HCT116 (cell line): ENCODE measurements at regions not wholly inside any gene's neighbourhood (a gene's known extent, or its start where the extent isn't known, plus 50 kb on each side); places are given as distances from the start of the nearest gene placed in this dataset.

Source experiments
- CTCF ChIP-seq, 3 experiments: fragments of 200-600 bp in 1 of 3; sonication (generic) in 1 of 3; IDR thresholded peaks in 2 of 3; conservative IDR thresholded peaks in 1 of 3; 2 replicates each; pipeline ENCODE4 v1.5.1; 2012 to 2017; ENCODE audit warnings: low read depth in 2 of 3, low read length in 2 of 3, antibody characterized with exemption in 1 of 3, borderline replicate concordance in 1 of 3, control low read depth in 1 of 3, mild to moderate bottlenecking in 1 of 3, mixed read lengths in 1 of 3, mixed run types in 1 of 3, moderate library complexity in 1 of 3; ENCODE audit not compliant: insufficient read depth in 1 of 3
- EGR1 ChIP-seq: IDR thresholded peaks from 2 replicates; pipeline ENCODE4 v1.6.1; 2012; ENCODE audit warnings: low read depth
- FOSL1 ChIP-seq: IDR thresholded peaks from 2 replicates; pipeline ENCODE4 v1.6.1; 2012; ENCODE audit warnings: low read depth

- TF ChIP-seq EGR1 = no peak
- TF ChIP-seq CTCF (IDR thresholded peaks at IDR 0.05 in 2 of 3, conservative IDR thresholded peaks at IDR 0.05 in 1 of 3; ENCODE audit: borderline replicate concordance in 1 of 3, insufficient read depth in 1 of 3, low read depth in 2 of 3, low read length in 2 of 3) = no peak
- TF ChIP-seq FOSL1 = no peak
Measured at GRCh38 chrX:116317409-116317808, 119.0 kb upstream of the SLC6A14 start.
